ENCODE measurements at regions not wholly inside any gene's neighbourhood (a gene's known extent, or its start where the extent isn't known, plus 50 kb on each side); places are given as distances from the start of the nearest gene placed in this dataset.
"Not testable (repeated sequence)": the region's sequence is repeated elsewhere in the genome, so short reads cannot be mapped to it uniquely, and the experiment has no call there.

GRCh38 chr2:240240781-240241180, 100.3 kb upstream of the OTOS start:
- no peaks in the 10 kb centered on the region for H3K36me3 ChIP-seq
- H3K4me1 ChIP-seq: peaks cover 0 to 11% of the 10 kb centered on the region in 2 donors
- H3K27ac ChIP-seq: no peak overlapping the region
- H3K9me3 ChIP-seq: no peaks in the 10 kb centered on the region
- intact Hi-C loops (cut with DNase I): no loop called here
- H3K27me3 ChIP-seq: no peaks in the 10 kb centered on the region
- H3K4me3 ChIP-seq (replicated peaks in 1 of 3): no peak overlapping the region
- WGBS, 2 donors: 76 to 85% methylated on average over 1 of the region's 1 CpG
- TF ChIP-seq POLR2A (IDR thresholded peaks at IDR 0.05) (no peak), CTCF (IDR thresholded peaks at IDR 0.05) (no peak)
- DNase-seq: no peak

GRCh38 chr2:240241572-240241971, 101.1 kb upstream of the OTOS start:
- intact Hi-C loops (cut with DNase I): no loop called here
- H3K4me1 ChIP-seq: peaks cover 0 to 7% of the 10 kb centered on the region in 2 donors
- H3K27ac ChIP-seq: no peak overlapping the region
- H3K36me3 ChIP-seq: no peaks in the 10 kb centered on the region
- H3K4me3 ChIP-seq (replicated peaks in 1 of 3): no peak overlapping the region
- no peaks in the 10 kb centered on the region for H3K27me3 ChIP-seq
- DNase-seq: no peak
- TF ChIP-seq CTCF (IDR thresholded peaks at IDR 0.05) (no peak), POLR2A (IDR thresholded peaks at IDR 0.05) (no peak)
- H3K9me3 ChIP-seq: no peaks in the 10 kb centered on the region
- 93 to 95% methylated on average over 2 of the region's 2 CpGs for WGBS, 2 donors

GRCh38 chr2:240243049-240243448, 102.6 kb upstream of the OTOS start:
- H3K36me3 ChIP-seq; DNase-seq; H3K4me3 ChIP-seq (replicated peaks in 1 of 3); H3K9me3 ChIP-seq; H3K27me3 ChIP-seq; H3K27ac ChIP-seq; H3K4me1 ChIP-seq; intact Hi-C loops (cut with DNase I): not testable (repeated sequence)
- WGBS, 2 donors: 93 to 95% methylated on average over 12 of the region's 12 CpGs

- TF ChIP-seq CTCF (IDR thresholded peaks at IDR 0.05): no peak
- TF ChIP-seq POLR2A (IDR thresholded peaks at IDR 0.05): no peak
- intact Hi-C loops (cut with DNase I): no loop called here
- WGBS, 2 donors: 54 to 58% methylated on average over 15 of the region's 15 CpGs
Measured at GRCh38 chr2:240244543-240244942, 104.1 kb upstream of the OTOS start.

GRCh38 chr2:240245184-240245583, 104.7 kb upstream of the OTOS start:
- Histone ChIP-seq H3K9me3 (no peaks in the 10 kb centered on the region), H3K36me3 (no peaks in the 10 kb centered on the region), H3K4me3 (replicated peaks in 1 of 3) (no peak overlapping the region), H3K27ac (no peak overlapping the region), H3K27me3 (no peaks in the 10 kb centered on the region), H3K4me1 (peaks cover 0 to 4% of the 10 kb centered on the region in 2 donors)
- DNase-seq: no peak
- no peak for TF ChIP-seq CTCF (IDR thresholded peaks at IDR 0.05)
- no peak for TF ChIP-seq POLR2A (IDR thresholded peaks at IDR 0.05)
- intact Hi-C loops (cut with DNase I): no loop called here
- 91 to 92% methylated on average over 4 of the region's 4 CpGs for WGBS, 2 donors

More at GRCh38 chr2:240244543-240244942, 104.1 kb upstream of the OTOS start:
- H3K27me3 ChIP-seq: no peaks in the 10 kb centered on the region
- no peaks in the 10 kb centered on the region for H3K36me3 ChIP-seq
- H3K9me3 ChIP-seq: no peaks in the 10 kb centered on the region
- H3K4me3 ChIP-seq (replicated peaks in 1 of 3): no peak overlapping the region
- peaks cover 0 to 4% of the 10 kb centered on the region in 2 donors for H3K4me1 ChIP-seq
- H3K27ac ChIP-seq: no peak overlapping the region
- DNase-seq: no peak

- no peak for DNase-seq
- Histone ChIP-seq H3K27me3 (no peaks in the 10 kb centered on the region), H3K4me3 (replicated peaks in 1 of 3) (no peak overlapping the region), H3K4me1 (peaks cover 0 to 9% of the 10 kb centered on the region in 2 donors), H3K9me3 (no peaks in the 10 kb centered on the region), H3K36me3 (no peaks in the 10 kb centered on the region), H3K27ac (no peak overlapping the region)
- no peak for TF ChIP-seq CTCF (IDR thresholded peaks at IDR 0.05)
- intact Hi-C loops (cut with DNase I): no loop called here
- WGBS, 2 donors: 80 to 83% methylated on average over 21 to 23 of the region's 23 CpGs
Measured at GRCh38 chr2:240245706-240246105, 105.2 kb upstream of the OTOS start.
